Stimulated activated CD8-positive, alpha-beta memory T cell treated with anti-CD3 and anti-CD28 coated beads, Interleukin-12 subunit alpha, Interleukin-12 subunit beta, amount 100 ng/mL, for 4 hours (primary cell): ENCODE measurements at regions not wholly inside any gene's neighbourhood (a gene's known extent, or its start where the extent isn't known, plus 50 kb on each side); places are given as distances from the start of the nearest gene placed in this dataset.
"Not testable (repeated sequence)": the region's sequence is repeated elsewhere in the genome, so short reads cannot be mapped to it uniquely, and the experiment has no call there.

Source experiments
- DNase-seq: peaks from one replicate; pipeline ENCODE4 v3.0.0-alpha.2; 2020; ENCODE audit warnings: low read depth

GRCh38 chr4:77306496-77306895 lies 149.5 kb downstream of the CCNG2 start:
- DNase-seq, result no peak

- DNase-seq, result no peak
These were observed 151.8 kb downstream of the CCNG2 start for GRCh38 chr4:77308843-77309242.

GRCh38 chr4:77309496-77309895 lies 152.5 kb downstream of the CCNG2 start:
- no peak for DNase-seq

- no peak for DNase-seq
These were observed 153.9 kb downstream of the CCNG2 start for GRCh38 chr4:77310931-77311330.

- no peak for DNase-seq
These were observed 157.7 kb downstream of the CCNG2 start for GRCh38 chr4:77314697-77315096.

- no peak for DNase-seq
These were observed 170.1 kb downstream of the CCNG2 start for GRCh38 chr4:77327151-77327550.

GRCh38 chr4:77332696-77333270 lies 175.8 kb downstream of the CCNG2 start:
- DNase-seq, result no peak

- no peak for DNase-seq
These were observed 179.6 kb downstream of the CCNG2 start for GRCh38 chr4:77336411-77337142.

GRCh38 chr4:77342170-77342810 lies 185.3 kb downstream of the CCNG2 start:
- no peak for DNase-seq

GRCh38 chr4:77344001-77344400 lies 187.0 kb downstream of the CCNG2 start:
- DNase-seq, result no peak

- DNase-seq, result no peak
These were observed 187.8 kb downstream of the CCNG2 start for GRCh38 chr4:77344784-77345183.

GRCh38 chr4:77347351-77347966 lies 190.5 kb downstream of the CCNG2 start:
- DNase-seq, result no peak

- no peak for DNase-seq
These were observed 191.8 kb downstream of the CCNG2 start for GRCh38 chr4:77348815-77349214.

GRCh38 chr4:77349364-77349763 lies 192.4 kb downstream of the CCNG2 start:
- DNase-seq, result no peak

- DNase-seq, result no peak
These were observed 192.8 kb downstream of the CCNG2 start for GRCh38 chr4:77349796-77350195.

- DNase-seq, result no peak
These were observed 195.2 kb downstream of the CCNG2 start for GRCh38 chr4:77352192-77352591.

GRCh38 chr4:77353724-77354315 lies 196.8 kb downstream of the CCNG2 start:
- not testable (repeated sequence) for DNase-seq

- DNase-seq, result no peak
These were observed 197.5 kb downstream of the CCNG2 start for GRCh38 chr4:77354550-77354949.

GRCh38 chr4:77355731-77356130 lies 198.7 kb downstream of the CCNG2 start:
- DNase-seq, result no peak

- no peak for DNase-seq
These were observed 201.4 kb downstream of the CCNG2 start for GRCh38 chr4:77358315-77358928.

- DNase-seq, result no peak
These were observed 203.4 kb downstream of the CCNG2 start for GRCh38 chr4:77360451-77360850.

- DNase-seq, result not testable (repeated sequence)
These were observed 209.9 kb downstream of the CCNG2 start for GRCh38 chr4:77366876-77367275.
